NCI-H748 treated with DMSO at 0.1 percent for 48 hours (cell line): ENCODE measurements at regions not wholly inside any gene's neighbourhood (a gene's known extent, or its start where the extent isn't known, plus 50 kb on each side); places are given as distances from the start of the nearest gene placed in this dataset.
A peak's percentile ranks its signal among the peaks of the same experiment; 100 is the strongest.
"Not testable (repeated sequence)": the region's sequence is repeated elsewhere in the genome, so short reads cannot be mapped to it uniquely, and the experiment has no call there.

Source experiments
- DNase-seq: peaks from one replicate; lab custom pipeline; 2025; lab: John Stamatoyannopoulos, UW

GRCh38 chr17:71864755-71865154 is 256.1 kb upstream of the SOX9 start:
- no peak for DNase-seq

- DNase-seq = no peak
Measured at GRCh38 chr17:71866095-71866494, 254.7 kb upstream of the SOX9 start.

- peak; percentile 85 for DNase-seq
Measured at GRCh38 chr17:71869293-71869692, 251.5 kb upstream of the SOX9 start.

DNA sequence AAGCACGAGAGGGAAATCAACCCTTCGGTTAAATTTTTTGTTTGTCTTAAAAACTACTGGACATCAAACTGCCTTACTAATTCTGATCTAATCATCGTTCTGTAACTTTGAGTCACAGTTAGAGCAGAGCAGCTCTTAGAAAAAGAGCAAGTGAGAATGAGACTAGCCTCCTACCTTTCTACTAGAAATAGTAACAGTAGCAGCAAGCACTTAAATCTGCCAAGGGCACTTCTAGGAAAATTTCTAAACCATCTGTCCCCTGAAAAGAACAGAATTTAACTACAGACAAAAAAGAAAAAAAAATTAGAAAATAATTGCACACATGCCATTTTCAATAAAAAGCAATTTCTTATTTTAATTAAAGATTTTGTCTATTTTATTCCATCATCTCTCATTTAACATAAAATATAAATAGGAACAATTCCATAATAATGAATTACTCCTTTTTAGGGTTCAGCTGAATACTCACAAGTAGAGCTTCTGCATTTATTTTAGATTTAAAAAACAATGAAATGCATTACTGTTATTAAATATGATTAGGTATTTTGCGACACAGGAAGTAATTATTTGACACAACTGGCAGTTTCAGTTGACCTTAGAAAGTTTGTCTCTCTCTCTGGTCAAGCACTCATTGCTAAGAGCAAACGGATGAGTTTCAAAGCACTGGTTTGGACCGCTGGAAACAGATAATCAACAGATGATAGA is 250.8 kb upstream of the SOX9 start:
- DNase-seq = peak; percentile 75

GRCh38 chr17:71870546-71870862 is 250.3 kb upstream of the SOX9 start:
- peak; percentile 89 for DNase-seq

DNA sequence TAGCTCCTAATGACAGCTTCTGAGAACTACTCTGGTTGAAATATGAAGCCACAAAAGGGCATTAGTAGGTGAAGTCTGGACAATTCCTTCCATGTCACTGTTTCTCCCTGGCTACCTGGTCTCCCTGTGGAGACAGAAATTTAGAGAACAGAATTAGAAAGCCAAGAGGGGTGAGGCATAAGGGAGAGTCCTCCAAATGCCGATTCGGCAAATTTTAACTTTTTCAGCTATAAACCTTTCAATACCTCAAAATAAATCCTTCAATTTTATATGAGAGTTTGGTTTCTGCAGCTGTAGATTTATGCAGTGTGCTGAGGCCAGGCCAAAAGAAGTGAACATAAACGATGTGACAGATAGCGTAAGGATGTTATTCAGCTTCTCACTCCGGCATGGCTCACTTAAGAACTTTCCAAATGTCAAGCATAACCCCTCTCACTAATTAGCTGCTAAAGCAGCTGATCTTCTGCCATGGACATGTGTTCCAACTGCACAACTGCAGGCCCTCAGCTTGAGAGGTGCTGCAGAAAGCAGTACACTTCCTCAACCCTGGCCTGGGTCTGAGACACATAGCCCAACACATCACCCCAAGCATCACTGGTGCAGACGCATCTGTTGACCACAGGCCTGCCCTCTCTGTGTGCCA is 247.9 kb upstream of the SOX9 start:
- no peak for DNase-seq

DNA sequence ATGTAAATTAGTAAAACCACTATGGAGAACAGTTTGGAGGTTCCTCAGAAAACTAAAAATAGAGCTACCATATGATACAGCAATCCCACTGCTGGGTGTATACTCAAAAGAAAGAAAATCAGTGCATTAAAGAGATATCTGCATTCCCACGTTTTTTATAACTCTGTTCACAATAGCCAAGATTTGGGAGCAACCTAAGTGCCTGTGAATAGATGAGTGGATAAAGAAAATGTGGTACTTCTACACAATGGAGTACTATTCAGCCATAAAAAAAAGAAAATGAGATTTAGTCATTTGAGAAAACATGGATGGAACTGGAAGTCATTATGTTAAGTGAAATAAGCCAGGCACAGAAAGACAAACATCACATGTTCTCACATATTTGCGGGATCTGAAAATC is 246.0 kb upstream of the SOX9 start:
- not testable (repeated sequence) for DNase-seq

DNA sequence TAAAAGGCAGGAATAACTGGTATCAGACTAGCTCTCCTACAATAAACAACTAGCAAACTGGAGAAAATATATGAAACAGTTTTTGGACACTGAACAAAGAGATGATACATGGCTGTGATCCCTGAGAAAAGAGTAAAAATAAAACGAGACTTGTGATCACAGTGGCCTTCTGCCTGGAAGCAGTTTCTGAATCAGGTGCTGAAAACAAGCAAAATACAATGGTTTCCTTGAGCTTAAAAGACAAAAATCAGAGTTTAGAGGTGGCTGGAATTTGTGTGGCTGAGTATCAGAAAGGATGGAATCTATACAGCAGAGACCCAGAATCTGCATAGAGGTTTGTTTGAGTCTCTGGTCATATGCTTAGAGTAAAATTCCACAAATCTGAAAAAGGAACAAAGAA is 242.5 kb upstream of the SOX9 start:
- no peak for DNase-seq

DNA sequence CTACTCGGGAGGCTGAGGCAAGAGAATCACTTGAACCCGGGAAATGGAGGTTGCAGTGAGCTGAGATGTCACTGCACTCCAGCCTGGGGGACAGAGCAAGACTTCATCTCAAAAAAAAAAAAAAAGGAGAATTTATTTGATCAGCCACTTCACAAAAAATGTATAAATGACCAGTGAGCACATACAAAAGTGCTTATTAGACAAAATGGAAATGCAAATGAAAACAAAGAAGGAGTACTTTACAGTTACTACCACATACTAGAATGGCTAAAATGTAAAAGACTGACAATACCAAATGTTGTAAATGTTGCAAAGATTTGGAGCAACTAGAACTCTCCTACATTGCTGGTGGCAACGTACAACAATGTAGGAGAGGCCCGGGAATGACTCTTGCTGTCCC is 241.8 kb upstream of the SOX9 start:
- no peak for DNase-seq

DNA sequence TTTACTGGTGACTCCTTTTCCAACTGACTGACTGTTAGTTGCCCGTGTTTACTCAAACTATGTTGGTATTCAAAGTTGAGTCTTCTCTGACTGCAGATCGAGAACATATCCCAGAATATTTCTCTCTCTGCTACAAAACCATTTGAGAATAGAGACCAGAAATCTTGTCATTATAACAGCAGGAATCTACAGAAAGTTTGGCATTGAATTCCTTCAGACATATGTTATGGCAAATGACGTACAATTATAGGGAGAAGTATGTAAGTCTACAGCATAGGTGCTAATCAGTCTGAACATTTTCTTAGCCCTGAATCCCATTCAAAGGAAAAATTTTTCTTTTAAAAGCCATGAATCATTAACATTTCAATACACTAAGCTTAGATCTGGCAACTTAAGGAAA is 239.8 kb upstream of the SOX9 start:
- DNase-seq = no peak

DNA sequence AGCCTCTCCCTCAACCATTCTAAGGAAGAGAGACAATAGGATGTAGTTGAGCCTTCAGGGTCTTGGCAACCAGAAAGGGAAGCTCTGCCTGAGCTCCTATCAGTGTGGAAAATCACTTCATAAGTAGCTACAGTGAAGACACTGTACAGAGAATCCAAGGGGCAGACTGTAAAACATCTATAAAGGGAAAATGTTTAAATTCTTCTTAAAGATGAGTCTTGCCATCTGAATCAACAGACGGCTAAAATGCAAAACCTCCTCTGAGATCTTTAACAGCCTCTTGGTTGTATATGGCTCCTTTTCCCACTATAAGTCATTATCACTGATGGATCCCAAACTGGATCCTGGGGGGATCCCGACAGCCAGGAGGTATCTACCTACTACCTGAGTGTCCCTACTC is 239.2 kb upstream of the SOX9 start:
- no peak for DNase-seq

GRCh38 chr17:71883258-71883657 is 237.6 kb upstream of the SOX9 start:
- DNase-seq = no peak

DNA sequence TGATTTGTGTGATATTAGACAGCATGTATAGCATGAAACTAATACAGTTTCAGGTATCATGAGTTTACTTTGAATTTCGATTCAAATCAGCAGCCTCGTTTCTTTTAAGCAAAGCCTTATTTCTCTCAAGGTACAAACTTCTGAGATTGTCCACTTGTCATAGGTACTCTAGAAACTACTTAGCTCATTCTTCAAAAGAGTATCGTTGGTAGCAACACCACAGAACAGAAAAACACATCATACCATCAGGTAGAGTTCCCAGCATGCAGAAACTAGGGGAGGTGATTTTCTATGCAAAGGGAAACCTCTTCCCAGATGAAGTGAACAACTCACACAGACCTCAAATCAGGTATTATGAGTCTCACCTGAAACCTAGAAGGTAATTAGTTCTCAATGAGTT is 237.0 kb upstream of the SOX9 start:
- DNase-seq = no peak

GRCh38 chr17:71885662-71886061 is 235.2 kb upstream of the SOX9 start:
- DNase-seq = no peak

- no peak for DNase-seq
Measured at GRCh38 chr17:71899317-71899716, 221.5 kb upstream of the SOX9 start.

- DNase-seq = no peak
Measured at GRCh38 chr17:71900621-71901229, 220.1 kb upstream of the SOX9 start.

DNA sequence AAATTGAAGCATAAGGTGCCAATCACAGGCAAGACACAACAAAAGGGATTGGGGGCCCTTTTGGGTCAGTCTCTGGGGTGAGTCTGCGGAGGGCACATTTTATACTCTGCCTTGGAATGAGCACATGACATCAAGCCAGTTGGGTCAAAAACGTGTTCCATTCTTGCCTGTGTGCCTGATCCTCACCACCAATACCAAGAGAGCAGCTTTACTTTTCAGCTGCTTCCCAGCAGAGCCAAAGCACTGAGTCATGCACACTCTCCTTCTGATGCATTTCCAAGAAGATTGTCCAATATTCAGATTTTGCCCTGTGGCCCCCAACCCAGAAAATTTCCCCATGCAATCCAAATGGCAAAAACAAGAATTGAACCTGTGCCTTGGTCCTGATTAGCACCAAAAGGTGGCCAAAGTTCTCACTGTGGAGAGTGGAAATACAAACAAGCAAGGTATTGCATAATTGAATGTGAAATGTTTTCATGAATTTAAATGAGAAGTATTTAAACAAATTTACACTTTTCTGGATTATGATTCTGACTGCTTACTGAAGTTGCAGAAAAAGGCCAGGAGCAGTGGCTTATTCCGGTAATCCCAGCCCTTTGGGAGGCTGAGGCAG is 217.8 kb upstream of the SOX9 start:
- no peak for DNase-seq

DNA sequence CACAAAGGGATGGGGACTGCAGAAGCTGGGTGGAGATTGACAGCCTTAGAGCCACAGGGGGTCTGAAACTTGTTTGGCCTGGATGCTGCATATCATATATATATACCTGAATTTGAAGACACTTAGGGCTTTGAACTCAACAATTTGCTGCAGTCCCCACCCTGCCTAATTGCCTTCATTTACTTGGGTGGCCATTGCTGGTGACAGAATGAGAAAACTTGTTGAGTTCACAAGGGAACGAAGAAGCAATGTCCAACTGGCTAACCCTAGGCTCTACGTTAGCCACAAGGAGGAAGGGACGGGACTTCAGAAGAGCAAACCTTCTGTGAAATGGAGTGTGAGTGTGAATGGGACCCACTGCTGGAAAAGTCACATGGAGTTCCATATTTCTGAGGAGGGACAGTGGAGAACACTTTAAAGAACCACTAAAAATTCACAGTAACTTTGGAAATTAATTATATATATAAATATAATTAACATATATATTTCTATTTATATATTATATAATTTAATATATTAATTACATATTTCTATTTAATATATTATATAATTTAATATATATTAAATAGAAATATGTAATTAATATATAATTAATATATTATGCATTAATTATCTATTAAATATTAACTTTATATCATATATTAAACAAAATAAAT is 215.3 kb upstream of the SOX9 start:
- no peak for DNase-seq

DNA sequence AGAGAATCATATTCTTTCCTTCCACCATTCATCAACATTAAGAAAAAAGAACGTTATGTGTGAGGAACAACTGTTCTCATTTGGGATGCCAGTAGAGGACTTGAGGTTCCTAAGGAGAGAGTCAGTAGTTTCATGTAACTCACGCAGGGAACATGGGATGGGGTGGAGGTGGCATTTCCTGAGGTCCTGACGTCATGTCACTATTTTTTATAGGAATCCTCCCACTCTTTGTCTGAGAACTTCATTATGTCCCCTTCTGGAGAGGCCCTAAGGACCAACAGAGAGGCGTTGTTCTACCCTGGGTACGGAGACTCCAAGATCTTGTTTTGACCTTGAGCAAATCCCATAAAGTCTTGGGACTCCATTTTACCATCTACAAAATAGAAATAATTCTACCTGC is 211.7 kb upstream of the SOX9 start:
- no peak for DNase-seq

DNA sequence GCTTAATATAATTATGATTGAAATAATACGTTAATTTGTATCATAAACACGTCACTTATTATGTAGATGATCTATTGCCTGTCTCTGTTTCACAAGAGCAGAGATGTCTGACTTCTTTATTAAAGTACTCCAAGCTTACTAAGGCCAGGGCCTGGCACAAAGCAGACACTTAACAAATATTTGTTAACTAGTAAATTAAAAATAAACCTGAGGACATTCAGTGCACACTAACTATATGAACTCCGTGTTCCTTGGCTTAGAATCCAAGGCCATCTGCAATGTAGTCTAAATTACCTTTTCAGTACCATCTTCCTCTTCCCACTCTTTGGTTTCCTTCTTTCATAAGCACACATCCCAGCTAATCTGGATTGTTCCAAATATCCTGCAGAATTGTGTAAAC is 210.8 kb upstream of the SOX9 start:
- no peak for DNase-seq

DNA sequence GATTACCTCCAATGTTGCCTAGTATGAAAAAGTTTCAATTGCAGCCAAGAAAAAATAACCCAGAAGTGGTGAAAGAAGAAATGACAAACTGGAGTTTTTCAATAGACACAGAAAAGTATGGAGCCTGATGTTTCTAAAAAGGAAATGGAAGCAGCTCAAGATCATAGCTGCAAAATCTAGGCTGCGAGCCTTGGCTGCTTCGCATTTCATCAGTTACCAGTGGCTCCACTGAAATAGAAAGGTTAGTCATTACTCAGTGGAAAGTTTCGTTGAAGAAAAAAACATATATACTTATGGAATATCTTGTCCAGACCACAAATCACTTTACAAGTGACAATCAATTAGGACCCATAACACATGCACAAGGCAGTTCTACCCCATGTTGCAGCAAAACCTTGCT is 206.8 kb upstream of the SOX9 start:
- DNase-seq = no peak

- DNase-seq = no peak
Measured at GRCh38 chr17:71914812-71915211, 206.0 kb upstream of the SOX9 start.

DNA sequence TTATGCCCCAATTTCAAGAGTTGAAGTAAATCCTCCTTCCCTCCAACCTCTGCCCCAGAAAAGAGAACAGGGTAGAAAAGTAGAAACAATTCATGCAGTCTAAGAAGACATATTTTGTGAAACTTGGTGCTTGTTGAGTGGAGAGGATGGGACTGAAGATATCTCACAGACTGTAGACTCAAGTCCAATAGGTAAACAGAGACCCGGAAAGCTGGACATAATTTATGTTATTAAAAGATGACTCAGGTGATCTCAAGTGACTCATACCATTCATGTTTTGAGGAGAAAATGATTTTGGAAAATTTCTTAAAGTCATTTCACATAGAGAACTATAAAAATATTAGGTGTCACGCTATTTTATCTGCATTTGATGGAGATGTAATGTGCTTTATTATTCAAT is 203.1 kb upstream of the SOX9 start:
- DNase-seq = no peak
